ENCODE measurements at regions not wholly inside any gene's neighbourhood (a gene's known extent, or its start where the extent isn't known, plus 50 kb on each side); places are given as distances from the start of the nearest gene placed in this dataset.

DNA sequence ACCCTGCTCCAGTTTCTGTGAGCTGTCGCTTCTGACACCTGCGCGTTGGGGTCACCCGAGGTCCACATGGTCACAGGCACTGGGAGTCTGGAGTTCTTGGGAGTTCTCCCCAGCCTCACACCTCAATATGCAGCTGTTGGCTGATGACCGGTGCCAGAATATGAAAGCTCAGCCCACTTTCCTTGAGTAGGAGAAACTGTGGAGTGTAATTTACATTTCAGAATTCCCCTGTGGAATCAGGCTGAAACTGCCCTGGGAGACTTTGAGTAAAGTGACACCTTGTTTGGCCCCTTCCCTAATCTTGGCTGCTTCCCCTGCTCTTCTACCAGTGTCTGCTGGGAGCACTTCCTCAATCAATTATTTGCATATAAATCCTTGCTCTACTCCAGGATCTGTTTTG lies 255.9 kb downstream of the NFKBIZ start:
- ChIA-PET POLR2A (no interaction called here), CTCF (interaction anchor here (1.0 kb wide), 1 partner anchor 9 kb away, joined by 3 read pairs; no protein-coding TSS in a partner anchor)
- no peak for DNase-seq (ENCODE audit: low read depth)
- Histone ChIP-seq H3K27me3 (ENCODE audit: control insufficient read depth, insufficient read depth, low read length) (no peaks in the 10 kb centered on the region), H3K4me3 (ENCODE audit: low read depth, low read length) (no peak overlapping the region), H3K36me3 (ENCODE audit: control insufficient read depth, insufficient read depth, low read length) (no peaks in the 10 kb centered on the region)
- no peak for TF ChIP-seq CTCF (IDR thresholded peaks at IDR 0.05; ENCODE audit: insufficient read depth, low read depth, low read length)

GRCh38 chr3:102106416-102107097 lies 257.2 kb downstream of the NFKBIZ start:
- H3K4me3 ChIP-seq (ENCODE audit: low read depth, low read length) = no peak overlapping the region
- CTCF ChIA-PET = no interaction called here
- POLR2A ChIA-PET = no interaction called here
- no peak for TF ChIP-seq CTCF (IDR thresholded peaks at IDR 0.05; ENCODE audit: insufficient read depth, low read depth, low read length)
- H3K36me3 ChIP-seq (ENCODE audit: control insufficient read depth, insufficient read depth, low read length) = no peaks in the 10 kb centered on the region
- DNase-seq (ENCODE audit: low read depth) = peak; percentile 22
- H3K27me3 ChIP-seq (ENCODE audit: control insufficient read depth, insufficient read depth, low read length) = no peaks in the 10 kb centered on the region

DNA sequence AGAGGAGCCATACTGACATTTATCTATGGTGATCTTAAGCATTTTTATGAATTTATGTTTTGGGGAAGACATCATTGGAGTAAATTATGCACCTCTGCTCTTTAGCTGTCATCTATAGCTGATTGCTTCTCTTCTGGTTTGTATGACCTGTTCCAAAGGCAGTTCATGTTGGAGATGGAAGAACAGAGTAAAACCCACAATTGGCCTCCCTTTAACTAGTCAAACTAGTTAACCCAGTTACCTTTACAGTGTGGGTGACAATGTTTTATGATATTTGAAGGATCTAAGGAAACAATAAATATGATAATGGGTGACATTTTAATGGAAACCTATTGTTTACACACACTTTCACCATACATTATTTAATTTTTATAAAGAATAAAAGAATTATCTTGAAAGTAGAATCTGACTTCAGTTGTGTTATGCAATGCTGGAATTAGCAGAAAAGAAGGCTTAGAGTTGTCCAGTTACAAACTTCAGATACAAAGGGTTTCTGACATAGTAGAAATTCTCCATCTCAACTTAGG lies 263.5 kb downstream of the NFKBIZ start:
- no peak for DNase-seq (ENCODE audit: low read depth)
- Histone ChIP-seq H3K36me3 (ENCODE audit: control insufficient read depth, insufficient read depth, low read length) (no peaks in the 10 kb centered on the region), H3K4me3 (ENCODE audit: low read depth, low read length) (no peak overlapping the region), H3K27me3 (ENCODE audit: control insufficient read depth, insufficient read depth, low read length) (no peaks in the 10 kb centered on the region)
- no peak for TF ChIP-seq CTCF (IDR thresholded peaks at IDR 0.05; ENCODE audit: insufficient read depth, low read depth, low read length)
- POLR2A ChIA-PET = no interaction called here
- CTCF ChIA-PET = interaction anchor here (1.2 kb wide), 1 partner anchor 10 kb away, joined by 4 read pairs; no protein-coding TSS in a partner anchor

GRCh38 chr3:102113421-102114041 lies 264.2 kb downstream of the NFKBIZ start:
- Histone ChIP-seq H3K4me3 (ENCODE audit: low read depth, low read length) (no peak overlapping the region), H3K36me3 (ENCODE audit: control insufficient read depth, insufficient read depth, low read length) (no peaks in the 10 kb centered on the region), H3K27me3 (ENCODE audit: control insufficient read depth, insufficient read depth, low read length) (no peaks in the 10 kb centered on the region)
- TF ChIP-seq CTCF (IDR thresholded peaks at IDR 0.05; ENCODE audit: insufficient read depth, low read depth, low read length) = no peak
- no peak for DNase-seq (ENCODE audit: low read depth)
- ChIA-PET POLR2A (no interaction called here), CTCF (interaction anchor here (1.2 kb wide), 1 partner anchor 9 kb away, joined by 4 read pairs; no protein-coding TSS in a partner anchor)

- H3K27me3 ChIP-seq (ENCODE audit: control insufficient read depth, insufficient read depth, low read length) = no peaks in the 10 kb centered on the region
- no peak for TF ChIP-seq CTCF (IDR thresholded peaks at IDR 0.05; ENCODE audit: insufficient read depth, low read depth, low read length)
- H3K36me3 ChIP-seq (ENCODE audit: control insufficient read depth, insufficient read depth, low read length) = no peaks in the 10 kb centered on the region
- no peak overlapping the region for H3K4me3 ChIP-seq (ENCODE audit: low read depth, low read length)
- DNase-seq (ENCODE audit: low read depth) = no peak
- POLR2A ChIA-PET = no interaction called here
- CTCF ChIA-PET = interaction anchor here (1.2 kb wide), 1 partner anchor 8 kb away, joined by 4 read pairs; no protein-coding TSS in a partner anchor
Measured at GRCh38 chr3:102114264-102114979, 265.1 kb downstream of the NFKBIZ start.

Data from BJ (cell line).